C4-2B (cell line): ENCODE measurements at regions not wholly inside any gene's neighbourhood (a gene's known extent, or its start where the extent isn't known, plus 50 kb on each side); places are given as distances from the start of the nearest gene placed in this dataset.

Experiments
- ZFX ChIP-seq: fragments of 450-650 bp; IDR thresholded peaks from 2 replicates; pipeline ENCODE4 v1.6.1; 2017
- TF ChIP-seq, protein P1 (sequence below): fragments of 450-650 bp; conservative IDR thresholded peaks from 2 replicates; pipeline ENCODE4 v1.5.1; 2017; ENCODE audit warnings: mild to moderate bottlenecking

DNA sequence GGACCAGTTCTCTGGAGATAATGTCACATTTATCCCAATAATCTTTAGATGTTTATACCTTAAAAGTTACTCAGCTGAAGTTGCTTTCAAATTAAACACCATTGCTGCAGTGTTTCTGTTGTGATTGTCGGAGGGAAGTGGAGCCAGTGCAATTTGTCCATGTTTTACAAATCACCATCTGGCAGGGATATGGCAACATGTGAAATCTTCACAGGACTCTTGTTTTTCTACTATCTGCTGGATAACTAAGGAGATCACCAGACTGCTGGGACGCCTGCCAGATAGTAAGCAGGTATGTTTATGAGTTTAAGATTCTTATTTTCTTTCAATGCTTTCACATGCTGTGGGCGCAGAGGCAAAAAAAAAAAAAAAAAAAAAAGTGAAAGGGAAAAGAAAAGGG lies 100.3 kb upstream of the SOX5 start:
- TF ChIP-seq, protein P1, sequence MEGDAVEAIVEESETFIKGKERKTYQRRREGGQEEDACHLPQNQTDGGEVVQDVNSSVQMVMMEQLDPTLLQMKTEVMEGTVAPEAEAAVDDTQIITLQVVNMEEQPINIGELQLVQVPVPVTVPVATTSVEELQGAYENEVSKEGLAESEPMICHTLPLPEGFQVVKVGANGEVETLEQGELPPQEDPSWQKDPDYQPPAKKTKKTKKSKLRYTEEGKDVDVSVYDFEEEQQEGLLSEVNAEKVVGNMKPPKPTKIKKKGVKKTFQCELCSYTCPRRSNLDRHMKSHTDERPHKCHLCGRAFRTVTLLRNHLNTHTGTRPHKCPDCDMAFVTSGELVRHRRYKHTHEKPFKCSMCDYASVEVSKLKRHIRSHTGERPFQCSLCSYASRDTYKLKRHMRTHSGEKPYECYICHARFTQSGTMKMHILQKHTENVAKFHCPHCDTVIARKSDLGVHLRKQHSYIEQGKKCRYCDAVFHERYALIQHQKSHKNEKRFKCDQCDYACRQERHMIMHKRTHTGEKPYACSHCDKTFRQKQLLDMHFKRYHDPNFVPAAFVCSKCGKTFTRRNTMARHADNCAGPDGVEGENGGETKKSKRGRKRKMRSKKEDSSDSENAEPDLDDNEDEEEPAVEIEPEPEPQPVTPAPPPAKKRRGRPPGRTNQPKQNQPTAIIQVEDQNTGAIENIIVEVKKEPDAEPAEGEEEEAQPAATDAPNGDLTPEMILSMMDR: no peak
- TF ChIP-seq ZFX: no peak
